Activated CD8-positive, alpha-beta memory T cell treated with anti-CD3 and anti-CD28 coated beads, Interleukin-2, amount 50 U/mL, for 4 hours (primary cell): ENCODE measurements at regions not wholly inside any gene's neighbourhood (a gene's known extent, or its start where the extent isn't known, plus 50 kb on each side); places are given as distances from the start of the nearest gene placed in this dataset.
"Not testable (repeated sequence)": the region's sequence is repeated elsewhere in the genome, so short reads cannot be mapped to it uniquely, and the experiment has no call there.

Experiments
- DNase-seq: peaks from one replicate; pipeline ENCODE4 v3.0.0-alpha.2; 2020

DNA sequence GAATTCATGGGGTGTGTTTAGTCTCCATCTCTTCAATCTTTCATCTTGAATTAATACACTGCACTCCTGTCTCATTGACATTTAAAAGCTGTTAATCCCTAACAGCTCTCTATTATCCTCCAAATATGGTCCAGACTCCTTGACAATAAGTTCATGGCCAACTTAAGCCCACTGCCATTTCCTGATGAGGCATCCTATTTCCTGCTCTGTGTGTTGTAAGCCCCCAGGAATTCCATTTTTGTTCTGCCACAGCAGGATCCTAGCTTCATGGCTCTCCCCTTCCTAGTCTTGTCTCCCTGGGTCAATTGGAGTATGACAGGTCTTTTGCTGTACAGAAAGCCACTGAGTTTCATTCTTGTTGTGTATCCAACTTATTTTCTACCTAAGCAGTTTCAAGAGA is 218.8 kb downstream of the OTUD1 start:
- no peak for DNase-seq

DNA sequence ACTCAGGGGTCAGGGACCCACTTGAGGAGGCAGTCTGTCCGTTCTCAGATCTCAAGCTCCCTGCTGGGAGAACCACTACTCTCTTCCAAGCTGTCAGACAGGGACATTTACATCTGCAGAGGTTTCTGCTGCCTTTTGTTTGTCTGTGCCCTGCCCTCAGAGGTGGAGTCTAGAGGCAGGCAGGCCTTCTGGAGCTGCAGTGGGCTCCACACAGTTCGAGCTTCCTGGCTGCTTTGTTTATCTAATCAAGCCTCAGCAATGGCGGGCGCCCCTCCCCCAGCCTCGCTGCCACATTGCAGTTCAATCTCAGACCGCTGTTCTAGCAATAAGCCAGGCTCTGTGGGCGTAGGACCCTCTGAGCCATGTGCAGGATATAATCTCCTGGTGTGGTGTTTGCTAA is 233.0 kb downstream of the OTUD1 start:
- not testable (repeated sequence) for DNase-seq

DNA sequence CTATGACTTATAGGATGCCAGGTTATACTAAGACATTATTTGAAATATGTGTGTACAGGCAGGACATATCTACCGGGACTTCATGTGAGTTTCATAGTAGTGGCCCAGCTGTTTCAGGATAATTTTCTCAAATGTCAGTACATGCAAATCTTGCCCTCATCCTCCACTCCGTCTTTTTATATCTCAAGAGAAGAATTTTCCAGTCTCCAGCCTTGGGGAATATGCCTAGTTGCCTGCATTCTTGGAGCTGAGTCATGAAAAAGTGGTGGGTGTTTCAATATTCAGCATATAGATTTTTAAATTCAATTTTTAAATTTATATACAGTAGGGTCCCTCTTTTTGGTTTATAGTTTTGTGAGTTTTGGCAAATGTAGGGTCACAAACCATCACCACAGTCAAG is 236.7 kb downstream of the OTUD1 start:
- DNase-seq = no peak

DNA sequence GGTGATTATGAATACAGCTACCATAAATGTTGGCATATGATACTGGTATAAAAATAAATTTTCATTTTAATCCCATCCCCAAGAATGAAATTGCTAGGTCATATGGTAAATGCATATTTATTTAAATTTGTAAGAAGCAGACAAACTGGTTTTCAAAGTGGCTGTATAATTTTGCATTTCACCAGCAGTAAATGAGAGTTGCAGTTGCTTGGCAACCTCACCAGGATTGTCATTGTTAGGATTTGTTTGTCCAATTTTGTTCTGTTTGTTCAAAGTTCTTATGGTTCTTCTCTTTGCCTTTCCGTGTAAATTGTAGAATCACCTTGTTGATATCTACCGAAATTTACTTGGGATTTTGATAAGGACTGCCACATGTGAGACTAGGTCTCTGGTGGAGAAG is 237.4 kb downstream of the OTUD1 start:
- no peak for DNase-seq

DNA sequence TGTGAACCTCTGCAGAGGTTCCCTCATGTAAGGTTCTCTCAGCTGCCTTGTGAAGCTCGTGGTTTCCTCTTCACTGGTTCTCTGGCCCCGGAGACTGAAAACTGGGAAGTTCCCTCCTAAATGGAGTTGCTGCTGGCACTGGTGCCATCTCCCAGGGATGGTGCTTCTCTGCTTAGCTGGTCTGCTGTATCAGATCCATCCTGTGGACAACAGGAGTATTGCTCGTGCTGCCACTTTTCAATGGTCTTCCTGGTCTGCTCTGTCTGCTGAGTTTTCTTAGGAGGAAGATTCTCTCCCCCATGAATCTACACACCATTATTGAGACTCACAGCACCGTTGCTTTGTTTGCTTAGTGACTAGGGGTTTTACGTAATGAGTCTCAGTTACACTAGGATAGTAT is 247.8 kb downstream of the OTUD1 start:
- no peak for DNase-seq

DNA sequence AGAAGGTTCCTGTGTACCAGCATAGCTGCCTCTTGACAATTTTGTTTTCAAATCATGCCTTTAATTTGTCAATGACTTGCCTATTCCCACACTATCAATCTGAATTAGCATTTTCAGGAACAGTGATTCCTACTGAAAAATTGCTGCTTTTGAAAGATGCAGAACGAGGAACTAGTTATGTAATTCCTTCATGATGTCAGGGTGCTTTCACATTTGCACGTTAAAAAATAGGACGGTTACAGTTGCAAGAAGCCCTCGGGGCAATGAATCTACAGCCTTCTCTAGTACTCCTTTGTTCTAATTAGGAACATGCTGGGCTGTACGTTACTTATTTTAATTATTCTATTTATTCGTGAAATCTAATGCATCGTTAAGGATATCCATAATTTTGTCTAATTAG is 253.9 kb downstream of the OTUD1 start:
- no peak for DNase-seq

DNA sequence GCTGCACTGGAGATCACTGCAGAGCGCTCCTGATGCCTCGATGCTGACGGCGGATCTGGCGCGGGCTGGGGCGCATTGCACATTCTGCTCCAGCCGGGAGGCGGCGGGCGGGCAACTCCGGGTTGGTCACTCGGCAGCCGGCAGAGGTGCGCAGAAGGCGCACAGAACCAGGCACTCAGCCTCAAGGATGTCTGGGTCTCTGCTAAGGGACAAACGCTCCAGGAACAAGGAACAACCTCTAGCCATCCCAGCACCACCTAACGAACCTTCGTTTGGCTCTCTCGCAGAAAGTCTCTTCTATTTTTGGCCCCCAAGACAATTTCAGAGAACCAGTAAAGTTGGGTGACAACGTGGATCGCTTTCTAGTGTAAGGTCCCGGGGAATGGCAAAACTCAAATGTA is 254.6 kb downstream of the OTUD1 start:
- DNase-seq = no peak

DNA sequence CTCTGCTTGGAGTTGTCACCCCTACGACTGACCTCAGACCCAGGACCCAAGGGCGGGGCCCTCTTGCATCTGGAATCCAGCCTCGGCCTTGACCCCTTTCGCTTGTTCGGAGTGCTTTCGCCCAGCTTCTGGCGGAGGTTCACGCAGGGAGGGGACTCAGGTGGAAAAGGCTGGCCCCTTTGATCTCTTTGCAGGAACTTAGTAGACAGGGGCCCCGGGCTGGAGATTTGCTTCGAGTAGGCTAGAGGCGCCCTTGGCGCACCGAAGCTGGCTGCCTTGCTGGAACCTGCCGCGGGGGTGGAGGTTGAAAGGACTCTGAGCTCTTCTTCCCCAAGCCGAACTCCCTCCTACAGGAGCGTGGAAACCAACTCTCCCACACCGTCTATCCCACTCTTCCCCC is 255.1 kb downstream of the OTUD1 start:
- DNase-seq = no peak

DNA sequence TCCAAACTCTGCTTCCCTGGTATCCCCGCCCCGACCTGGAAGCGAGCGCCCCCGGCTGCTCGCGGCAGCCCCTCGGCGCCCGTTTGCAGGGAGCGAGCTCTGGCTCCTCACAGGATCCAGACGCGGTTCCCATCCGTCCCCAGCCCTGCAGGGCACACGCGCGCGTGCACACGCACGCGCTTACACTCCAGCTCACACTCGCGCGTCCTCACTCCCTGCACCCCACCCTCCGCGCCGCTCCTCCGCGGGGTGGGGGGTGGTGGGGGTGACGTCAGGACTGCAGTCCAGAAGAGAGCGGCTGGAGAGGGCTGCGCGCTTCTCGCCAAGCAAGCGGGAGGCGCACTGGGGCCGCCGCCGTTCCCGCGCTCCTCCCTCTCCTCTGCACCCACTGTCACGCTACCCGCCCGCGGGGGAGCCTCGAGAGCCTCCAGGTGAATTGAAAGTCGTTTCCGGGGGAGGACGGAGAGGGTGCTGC is 255.6 kb downstream of the OTUD1 start:
- no peak for DNase-seq

DNA sequence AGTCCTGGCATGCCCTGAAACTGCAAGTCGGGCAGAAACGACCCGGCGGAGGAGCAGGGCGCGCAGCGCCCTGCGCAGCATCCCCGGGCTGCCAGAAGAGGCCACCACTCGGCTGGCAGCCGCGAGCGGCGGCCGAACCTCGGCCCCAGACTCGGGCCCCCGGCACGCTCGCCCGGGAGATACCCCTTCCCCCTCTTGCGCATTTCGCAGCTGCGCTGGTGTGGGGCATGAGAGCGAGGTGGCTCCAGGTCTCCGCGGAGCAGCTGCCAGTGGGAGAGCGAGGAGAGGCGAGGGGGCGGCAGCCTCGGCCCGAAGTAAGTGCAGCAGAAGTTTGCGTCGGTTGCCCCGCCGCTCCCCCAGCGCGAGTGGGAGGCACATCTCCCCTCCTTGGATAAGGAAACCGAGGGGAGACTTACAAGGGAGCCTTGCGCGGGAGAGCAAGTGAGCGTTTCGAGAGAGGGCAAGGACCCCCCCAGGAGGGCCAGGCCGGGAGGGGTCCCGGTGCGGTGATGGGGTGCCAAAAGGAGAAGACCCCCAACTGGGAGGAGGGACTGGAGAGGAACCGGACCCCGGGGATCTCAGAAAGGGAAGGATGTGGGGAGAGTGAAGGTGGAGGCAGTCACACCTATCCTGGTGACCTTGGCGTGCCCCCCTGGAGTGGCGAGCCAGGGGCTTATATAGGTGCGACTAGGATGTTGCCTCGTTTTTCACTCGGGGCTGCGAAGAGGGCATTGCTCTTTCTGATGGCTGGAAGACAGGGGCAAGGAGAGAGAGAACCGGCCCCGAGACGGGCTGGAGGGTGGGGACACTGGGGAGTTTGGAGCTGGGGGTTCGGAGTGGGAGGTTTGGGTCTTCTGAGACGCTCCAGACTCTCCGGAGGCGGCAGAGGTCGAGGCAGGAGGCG is 256.3 kb downstream of the OTUD1 start:
- DNase-seq = no peak

DNA sequence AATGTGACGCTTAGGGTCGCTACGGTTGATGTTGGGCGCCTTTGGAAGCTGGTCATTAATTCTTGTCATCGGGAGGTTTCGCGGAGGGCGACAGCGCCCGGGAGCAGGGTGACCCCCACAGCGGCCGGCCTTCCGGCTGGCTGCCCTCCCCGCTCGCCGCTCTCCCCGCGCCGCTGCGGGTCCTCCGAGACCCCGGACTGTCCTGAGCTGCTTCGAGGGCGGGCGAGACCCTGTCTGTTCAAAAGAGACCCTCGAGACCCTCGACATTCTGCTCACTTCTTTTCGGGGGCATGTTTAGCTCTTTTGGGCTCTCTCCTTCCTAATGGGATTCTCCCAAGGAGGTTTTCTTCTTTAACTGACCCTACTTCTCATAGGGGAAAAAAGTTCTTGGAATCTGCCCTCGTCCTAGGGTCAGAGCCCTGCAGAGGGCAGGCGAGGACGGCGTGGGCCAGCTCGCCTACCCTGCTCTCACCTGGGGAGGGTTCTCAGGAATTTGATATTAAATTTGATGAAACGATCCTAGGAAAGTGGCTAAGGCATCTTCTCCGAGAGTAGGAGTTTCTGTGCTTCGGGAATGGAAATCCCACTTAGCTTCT is 257.0 kb downstream of the OTUD1 start:
- DNase-seq = no peak

DNA sequence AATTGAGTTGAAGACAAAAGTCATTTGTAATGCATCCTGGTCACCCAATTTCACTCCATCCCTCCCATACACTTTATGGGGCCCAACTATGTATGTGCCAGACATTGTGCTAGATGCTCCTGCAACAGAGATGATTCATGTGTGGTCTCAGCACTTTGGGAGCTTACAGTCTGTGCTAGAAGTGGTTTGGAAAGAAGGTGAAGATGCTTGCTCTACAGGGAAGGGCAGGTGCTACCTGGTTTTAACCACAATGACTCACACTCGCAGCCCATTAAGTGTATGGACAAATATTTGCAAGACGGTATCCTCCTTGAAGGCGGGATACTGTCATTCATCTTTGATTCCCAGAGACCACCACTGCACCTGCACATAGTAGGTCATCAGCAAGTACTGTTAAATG is 257.6 kb downstream of the OTUD1 start:
- no peak for DNase-seq

DNA sequence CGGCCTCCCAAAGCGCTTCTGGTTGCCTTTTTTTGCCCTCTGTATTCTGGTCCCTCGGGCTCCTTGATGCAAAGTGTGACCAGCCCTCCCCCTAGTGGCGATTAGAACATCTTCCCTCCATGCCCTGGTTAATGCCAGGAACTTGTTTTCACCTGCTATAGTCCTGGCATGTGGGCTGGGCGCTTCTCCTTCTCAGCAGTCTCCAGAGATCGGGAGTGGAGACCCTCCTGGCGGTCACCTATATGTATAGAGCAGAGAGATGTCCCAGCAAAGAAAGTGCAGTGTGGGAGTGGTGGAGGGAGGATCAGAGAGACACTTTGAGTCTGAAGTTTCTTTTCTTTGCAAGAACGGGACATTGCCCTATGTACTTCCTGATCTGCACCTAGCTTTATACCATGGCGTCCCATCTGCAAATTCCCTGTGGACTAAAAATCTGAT is 264.1 kb downstream of the OTUD1 start:
- peak; percentile 40 for DNase-seq

DNA sequence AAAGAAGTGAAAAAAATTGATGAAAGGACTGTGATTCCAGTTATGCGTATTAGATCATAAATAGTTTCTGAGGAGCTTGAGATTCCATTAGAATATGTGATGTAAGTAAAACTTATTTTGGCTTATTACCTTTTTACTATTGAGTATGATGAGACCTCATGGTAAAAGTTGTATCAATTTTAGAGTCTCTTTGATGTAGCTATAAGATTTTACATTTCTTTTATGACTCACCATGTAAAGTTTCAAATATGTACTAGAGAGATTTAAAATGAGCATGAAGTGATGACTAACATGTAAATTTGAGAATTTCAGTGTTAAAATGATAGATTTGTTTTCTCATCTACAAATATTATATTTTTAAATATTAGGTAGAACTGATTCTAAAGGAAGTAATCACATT is 276.5 kb downstream of the OTUD1 start:
- no peak for DNase-seq

DNA sequence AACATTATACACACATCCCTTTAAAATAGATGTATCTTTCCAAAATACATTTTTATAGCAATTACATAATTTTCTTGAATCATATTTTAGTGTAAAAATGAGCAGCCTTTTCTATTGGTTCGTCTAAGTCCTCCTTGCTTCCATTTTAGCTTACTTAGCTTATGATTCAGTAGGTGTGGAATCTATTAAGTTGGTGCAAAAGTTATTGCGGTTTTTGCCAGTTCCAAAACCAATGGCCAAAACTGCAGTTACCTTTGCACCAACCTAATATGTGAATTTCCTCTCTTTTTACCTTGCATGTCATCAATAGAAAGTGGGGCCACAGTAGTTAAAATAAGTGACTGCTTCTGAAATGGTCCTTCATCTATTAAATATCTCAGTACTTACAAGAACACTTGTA is 279.0 kb downstream of the OTUD1 start:
- no peak for DNase-seq

DNA sequence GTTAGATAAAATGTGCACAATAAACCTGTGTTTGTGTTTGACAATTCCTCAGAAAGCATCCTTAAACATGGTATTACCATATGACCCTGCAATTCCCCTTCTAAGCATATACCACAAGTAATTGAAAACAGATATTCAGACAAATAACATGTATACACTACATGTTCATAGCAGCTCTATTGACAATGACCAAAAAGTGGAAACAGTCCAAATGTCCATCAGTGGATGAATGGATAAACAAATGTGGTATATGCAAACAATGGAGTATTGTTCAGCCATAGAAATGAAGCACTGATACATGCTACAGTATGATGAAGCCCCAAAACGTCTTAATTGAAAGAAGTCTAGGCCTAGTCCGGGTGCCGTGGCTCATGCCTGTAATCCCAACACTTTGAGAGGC is 280.1 kb downstream of the OTUD1 start:
- DNase-seq = no peak

DNA sequence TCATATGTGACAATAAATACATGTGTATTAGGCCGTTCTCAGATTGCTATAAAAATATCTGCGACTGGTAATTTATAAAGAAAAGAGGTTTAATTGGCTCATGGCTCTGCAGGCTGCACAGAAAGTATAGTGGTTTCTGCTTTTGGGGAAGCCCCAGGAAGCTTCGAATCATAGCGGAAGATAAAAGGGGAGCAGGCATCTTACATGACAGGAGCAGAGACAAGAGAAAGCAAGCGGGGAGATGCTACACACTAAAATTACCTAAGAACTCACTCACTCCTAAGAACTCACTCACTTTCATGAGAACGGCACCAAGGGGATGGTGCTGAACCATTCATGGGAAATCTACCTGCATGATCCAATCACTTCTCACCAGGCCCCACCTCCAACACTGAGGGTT is 284.9 kb downstream of the OTUD1 start:
- no peak for DNase-seq

DNA sequence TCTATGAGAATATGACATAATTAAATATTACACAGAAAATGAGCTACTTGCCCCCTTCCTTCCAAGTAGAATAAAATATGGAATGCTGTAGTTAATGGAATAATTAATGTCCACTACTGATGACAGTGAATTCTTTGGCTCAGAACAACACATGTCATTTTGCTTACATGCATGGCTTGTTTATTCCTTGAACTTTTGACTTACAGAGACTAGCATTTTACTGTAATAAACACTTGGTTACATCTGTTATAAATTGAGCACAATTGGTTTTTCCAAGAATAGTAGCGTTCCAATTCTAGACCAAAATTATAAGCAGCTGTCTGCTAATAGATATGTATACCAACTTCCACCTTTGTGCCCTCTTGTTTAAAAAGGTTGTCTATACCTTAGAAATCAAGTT is 286.7 kb downstream of the OTUD1 start:
- DNase-seq = no peak

DNA sequence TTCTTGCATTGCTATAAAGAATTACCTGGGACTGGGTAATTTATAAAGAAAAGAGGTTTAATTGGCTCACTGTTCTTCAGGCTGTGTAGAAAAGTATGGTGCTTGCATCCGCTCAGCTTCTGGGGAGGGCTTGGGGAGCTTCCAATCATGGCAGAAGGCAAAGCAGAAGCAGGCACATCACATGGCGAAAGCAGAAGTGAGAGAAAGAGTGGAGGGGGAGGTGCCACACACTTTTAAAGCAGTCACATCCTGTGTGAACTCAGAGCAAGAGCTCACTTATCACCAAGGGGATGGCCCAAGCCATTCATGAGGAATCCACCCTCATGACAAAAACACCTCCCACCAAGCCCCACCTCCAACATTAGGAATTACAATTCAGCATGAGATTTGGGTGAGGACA is 303.5 kb downstream of the OTUD1 start:
- no peak for DNase-seq

DNA sequence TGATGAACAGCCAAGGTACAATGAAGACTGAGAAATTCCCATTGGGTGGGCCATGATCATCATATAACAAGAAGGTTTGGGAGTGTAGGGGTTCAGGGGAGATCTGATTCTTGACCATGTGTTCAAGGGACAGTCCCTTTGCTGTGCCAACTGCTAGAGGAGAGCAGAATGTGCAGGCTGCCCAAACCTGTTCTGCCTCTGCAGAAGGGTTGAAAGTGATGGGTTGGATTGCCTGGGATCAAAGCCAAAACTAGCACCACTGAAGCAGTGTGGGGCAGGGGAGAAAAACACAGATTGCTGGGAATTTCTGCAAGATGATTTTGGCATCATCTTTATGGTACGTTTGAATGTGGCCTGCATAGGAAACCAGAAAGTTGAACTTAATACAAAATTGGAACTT is 303.9 kb downstream of the OTUD1 start:
- DNase-seq = no peak

DNA sequence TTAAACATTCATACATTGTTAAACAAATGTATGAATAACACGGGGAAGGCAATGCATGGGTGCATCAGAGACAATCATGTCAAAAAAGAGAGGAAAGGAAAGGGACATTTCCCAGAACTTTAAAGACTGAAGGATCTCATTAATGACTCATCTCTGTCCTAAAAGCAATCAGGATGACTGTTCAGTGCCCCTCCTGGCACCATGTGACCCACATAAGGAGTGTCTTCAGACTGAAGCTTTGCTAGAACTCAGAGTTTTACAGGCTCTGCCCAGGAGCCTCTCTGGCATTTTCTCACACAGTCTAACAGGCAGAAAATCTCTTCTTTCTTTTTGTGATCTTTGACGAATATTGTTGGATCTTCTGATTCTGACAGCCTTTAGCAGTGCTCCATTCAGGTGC is 315.3 kb downstream of the OTUD1 start:
- DNase-seq = no peak

DNA sequence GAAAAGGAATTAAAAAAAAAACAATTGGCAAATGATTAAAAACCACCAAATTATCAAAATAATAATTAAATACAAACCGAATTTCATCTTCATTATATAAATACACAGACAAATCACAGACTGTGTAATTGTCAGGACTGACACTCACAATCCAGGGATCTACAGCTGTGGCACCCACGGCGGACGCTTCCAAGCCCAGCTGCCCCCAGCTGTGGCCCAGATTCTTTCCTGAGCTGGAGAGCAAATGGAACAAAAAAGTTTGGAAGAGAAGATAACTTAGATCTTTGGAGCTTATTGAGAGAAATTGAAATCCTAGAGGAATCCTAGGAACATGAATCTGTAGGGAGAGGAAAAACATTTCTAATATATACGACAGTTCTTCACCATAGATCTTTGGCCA is 316.1 kb downstream of the OTUD1 start:
- DNase-seq = no peak

DNA sequence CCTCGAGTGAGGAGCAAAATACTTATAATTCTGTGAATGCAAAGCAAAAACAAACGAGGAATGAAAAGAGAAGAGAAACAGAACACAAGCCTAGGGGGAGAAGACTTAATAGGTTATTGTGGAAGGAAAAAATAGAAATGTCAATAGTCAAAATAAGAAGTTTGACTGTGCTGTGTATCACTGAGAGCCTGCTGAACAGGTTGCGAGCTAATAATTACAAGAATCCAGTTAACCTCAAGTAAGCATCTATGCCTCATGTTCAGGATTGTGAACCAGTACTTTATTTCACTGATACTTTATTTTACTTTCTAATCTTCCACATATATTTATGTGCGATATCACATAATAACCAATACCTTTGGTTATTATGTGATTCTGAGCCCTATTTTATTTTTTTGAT is 316.7 kb downstream of the OTUD1 start:
- no peak for DNase-seq

DNA sequence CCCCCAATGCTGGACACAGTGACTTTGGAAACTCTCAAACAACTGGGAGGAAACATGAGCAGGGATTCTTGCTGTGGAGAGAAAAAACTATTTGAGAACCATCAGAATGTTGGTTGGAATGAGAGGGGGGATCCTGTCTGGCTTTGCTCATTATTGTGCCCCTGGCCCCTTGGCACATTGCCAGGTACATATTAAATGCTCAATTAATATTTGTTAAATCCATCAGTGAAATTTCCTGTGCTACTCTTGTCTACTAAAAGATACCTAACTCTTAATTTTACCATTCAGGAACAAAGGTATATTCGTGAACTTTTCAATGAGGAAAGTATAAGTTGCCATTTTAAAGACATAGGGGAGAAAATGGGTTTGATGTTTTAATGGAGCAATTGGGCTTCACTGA is 329.4 kb downstream of the OTUD1 start:
- no peak for DNase-seq

DNA sequence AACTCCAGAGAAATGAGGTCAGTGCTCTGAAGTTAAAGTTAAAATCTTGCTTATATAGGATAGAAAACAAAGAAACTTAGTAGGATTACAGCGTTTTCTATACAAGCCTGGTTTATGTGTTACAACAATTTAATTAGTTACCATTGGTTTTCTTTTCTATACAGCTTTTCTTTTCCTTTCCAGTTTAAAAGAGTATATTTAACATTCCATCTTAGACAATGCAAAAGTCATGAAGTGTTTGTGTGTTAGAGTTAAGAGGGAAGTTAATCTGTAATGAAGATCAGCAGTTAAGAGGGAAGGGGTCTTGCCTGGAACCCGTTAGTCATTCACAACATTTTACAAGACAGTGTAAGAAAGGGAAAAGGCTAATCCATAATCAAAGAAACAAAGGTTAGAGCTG is 338.3 kb downstream of the OTUD1 start:
- no peak for DNase-seq
